Spinal cord (tissue), 9 donors: ENCODE measurements at regions not wholly inside any gene's neighbourhood (a gene's known extent, or its start where the extent isn't known, plus 50 kb on each side); places are given as distances from the start of the nearest gene placed in this dataset.
A peak's percentile ranks its signal among the peaks of the same experiment; 100 is the strongest.
"Not testable (repeated sequence)": the region's sequence is repeated elsewhere in the genome, so short reads cannot be mapped to it uniquely, and the experiment has no call there.

ENCODE experiments used
- DNase-seq, 6 donors: peaks; one replicate each; pipeline versions ENCODE4 v3.0.0 to v3.0.0-alpha.2; 2013 to 2015; ENCODE audit warnings: low spot score in 6 of 6, low read depth in 4 of 6
- H3K27ac ChIP-seq: one replicate; pipeline ENCODE4 v1.5.1; 2013; ENCODE audit warnings: low read depth, low read length, control low read depth
- H3K27me3 ChIP-seq: one replicate; pipeline ENCODE4 v1.6.1; 2013; ENCODE audit warnings: low read length; ENCODE audit not compliant: control insufficient read depth, insufficient read depth
- H3K36me3 ChIP-seq: one replicate; pipeline ENCODE4 v1.6.1; 2013; ENCODE audit warnings: low read length; ENCODE audit not compliant: control insufficient read depth, insufficient read depth
- H3K4me1 ChIP-seq: one replicate; pipeline ENCODE4 v1.6.1; 2013; ENCODE audit warnings: low read length; ENCODE audit not compliant: control insufficient read depth, insufficient read depth
- H3K4me3 ChIP-seq: one replicate; pipeline ENCODE4 v1.5.1; 2013; ENCODE audit warnings: low read depth, low read length, control low read depth
- H3K9me3 ChIP-seq: one replicate; pipeline ENCODE4 v1.6.1; 2013; ENCODE audit warnings: low read length; ENCODE audit not compliant: control insufficient read depth, insufficient read depth
- WGBS: methylation state at CpG from one replicate; pipeline ENCODE4 v1.1.5; 2013; ENCODE audit warnings: missing lambda C conversion rate; ENCODE audit not compliant: insufficient coverage; 5-methylcytosine and 5-hydroxymethylcytosine counted together
- donor health status: healthy.

DNA sequence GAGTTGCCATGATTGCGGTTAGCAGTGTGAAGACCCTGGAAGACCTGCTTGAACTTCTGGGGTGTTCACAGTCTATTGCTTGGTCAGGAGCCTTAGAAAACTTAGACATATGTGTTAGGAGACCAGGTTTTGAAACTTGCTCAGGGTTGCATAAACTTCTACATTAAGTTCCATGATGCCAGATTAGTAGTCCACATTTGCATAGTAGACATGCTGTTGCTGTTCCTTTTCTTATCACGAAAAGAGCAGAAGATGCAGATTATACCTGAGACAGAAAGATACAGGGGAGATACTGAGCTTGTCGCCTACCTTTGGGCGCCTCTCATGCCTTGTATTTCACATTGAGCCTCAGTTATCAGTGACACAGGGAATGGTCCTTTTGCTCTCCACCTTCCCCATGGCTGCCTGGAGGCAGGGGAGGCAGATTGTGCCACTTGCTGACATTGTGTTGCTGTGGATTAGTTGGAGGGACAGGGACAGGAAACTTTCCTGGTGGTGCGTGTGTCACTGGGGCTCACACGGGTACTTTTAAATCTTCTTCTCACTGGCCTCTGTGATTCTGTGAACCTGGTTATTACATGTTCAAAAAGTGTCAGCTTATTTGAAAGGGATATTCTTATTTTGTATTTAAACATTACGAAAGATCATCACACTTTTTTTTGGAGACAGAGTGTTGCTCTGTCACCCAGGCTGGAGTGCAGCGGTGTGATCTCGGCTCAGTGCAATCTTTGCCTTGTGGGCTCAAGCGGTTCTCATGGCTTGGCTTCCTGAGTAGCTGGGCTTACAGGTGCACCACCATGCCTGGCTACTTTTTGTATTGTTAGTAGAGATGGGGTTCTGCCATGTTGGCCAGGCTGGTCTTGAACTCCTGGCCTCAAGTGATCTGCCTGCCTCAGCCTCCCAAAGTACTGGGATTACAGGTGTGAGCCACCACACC, 82.0 kb downstream of the SRGAP2 start:
- H3K4me1 ChIP-seq, H3K27me3 ChIP-seq, H3K9me3 ChIP-seq, DNase-seq, H3K27ac ChIP-seq, H3K36me3 ChIP-seq, H3K4me3 ChIP-seq: not testable (repeated sequence)
- WGBS: 93% methylated on average over 3 of the region's 10 CpGs

DNA sequence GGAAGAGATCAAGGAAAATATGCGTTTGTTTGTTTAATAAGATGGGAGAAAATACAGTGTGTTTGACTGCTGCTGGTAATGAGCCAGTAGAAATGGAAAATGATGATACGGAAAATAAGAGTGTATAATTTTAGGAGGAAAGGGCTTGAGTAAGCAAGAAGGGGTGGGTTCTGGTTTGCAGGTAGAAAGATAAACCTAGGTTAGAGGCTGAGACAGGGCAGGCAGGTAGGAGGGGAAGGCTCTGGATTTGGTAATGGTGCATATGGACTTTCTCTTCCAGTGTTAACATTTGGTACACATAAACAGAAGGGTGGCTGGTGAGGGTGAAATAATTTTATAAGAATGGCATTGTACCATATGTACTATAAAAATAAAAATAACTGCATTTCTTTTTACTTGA, 84.4 kb downstream of the SRGAP2 start:
- H3K27ac ChIP-seq, H3K27me3 ChIP-seq, H3K9me3 ChIP-seq, H3K36me3 ChIP-seq, H3K4me3 ChIP-seq, H3K4me1 ChIP-seq, DNase-seq: not testable (repeated sequence)
- WGBS: no CpG with 5 or more reads among the region's 2 CpGs

DNA sequence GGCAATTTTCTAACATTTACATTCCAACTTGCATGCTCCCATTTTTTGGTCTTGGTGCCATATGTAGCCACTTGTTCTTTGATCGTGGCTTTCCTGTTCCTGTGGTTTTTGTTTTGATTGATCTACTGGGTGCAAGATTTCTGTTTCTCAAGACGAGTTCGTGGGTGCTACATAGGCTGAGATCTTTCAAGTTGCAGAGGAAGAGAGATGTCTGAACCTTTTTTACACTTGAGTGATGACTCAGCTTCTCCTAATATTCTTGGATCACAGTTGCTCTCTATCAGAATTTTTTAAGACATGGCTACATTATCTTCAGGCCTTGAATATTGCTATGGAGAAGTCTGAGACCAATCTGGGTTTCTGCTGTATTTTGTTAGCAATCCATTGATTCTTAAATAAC, 85.1 kb downstream of the SRGAP2 start:
- not testable (repeated sequence) for H3K4me3 ChIP-seq, DNase-seq, H3K27ac ChIP-seq, H3K27me3 ChIP-seq, H3K36me3 ChIP-seq, H3K4me1 ChIP-seq, H3K9me3 ChIP-seq
- no CpG with 5 or more reads among the region's 3 CpGs for WGBS

DNA sequence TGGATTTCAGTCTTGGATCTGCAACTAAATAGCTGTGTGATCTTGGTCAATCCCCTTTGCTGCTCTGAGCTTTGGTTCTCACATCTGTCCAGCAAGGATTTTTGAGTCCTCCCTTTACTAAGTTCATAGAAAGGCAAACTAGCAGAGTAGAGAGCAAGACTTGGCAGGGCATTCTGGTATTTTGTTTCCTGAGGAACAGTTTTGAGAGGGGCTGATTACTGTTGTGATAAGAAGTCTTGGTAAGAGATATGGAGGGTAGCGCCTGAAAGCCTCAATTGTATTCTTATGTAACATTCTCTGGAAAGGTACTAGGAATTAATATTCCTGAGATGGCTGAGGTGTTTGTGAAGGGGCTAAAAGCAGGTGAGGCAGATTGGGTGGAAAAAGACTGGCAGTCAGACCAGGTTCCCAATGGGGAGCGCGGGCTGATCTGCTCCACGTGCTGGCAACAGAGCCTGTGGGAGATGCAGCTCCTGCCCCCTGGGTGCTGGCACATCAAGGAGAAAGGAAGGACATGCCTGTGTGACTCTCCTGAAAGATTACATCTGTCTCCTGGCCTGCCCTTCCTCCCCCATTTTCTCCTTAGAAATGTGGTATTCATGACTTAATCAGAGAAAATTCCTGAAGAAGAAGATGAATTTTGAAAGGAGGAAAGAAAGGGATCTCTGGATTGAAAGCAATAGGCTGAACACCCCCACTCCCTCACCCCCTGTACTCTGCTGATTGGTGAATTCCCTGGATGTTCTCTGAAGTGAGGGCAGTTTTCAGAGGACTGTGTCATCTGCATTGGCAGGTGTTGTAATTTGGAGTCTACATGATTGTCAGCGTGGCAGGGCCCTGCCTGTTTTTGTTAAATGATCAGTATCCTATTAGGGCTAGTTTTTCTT, 94.0 kb downstream of the SRGAP2 start:
- not testable (repeated sequence) for H3K36me3 ChIP-seq, DNase-seq, H3K4me3 ChIP-seq, H3K27me3 ChIP-seq, H3K27ac ChIP-seq, H3K4me1 ChIP-seq, H3K9me3 ChIP-seq
- no CpG with 5 or more reads among the region's 5 CpGs for WGBS

DNA sequence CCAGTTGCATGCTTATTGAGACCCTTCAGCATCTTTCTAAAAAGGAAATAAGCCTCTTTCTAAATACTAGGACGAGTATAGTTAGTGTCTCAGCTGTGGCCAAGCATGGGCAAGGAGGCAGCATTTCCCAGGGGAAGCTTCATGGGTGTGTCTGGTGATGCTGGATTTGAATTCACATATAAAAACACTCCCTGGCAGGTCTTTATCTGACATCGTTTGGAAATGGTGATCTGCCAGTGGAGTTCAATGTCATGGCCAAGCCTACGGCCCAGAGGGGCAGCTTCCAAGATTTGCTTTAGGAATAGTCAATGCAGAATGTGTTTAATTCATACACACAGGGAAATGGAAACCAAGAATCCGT, 94.7 kb downstream of the SRGAP2 start:
- DNase-seq, H3K4me3 ChIP-seq, H3K36me3 ChIP-seq, H3K9me3 ChIP-seq, H3K4me1 ChIP-seq, H3K27me3 ChIP-seq, H3K27ac ChIP-seq: not testable (repeated sequence)
- no CpG with 5 or more reads among the region's 4 CpGs for WGBS

- H3K4me1 ChIP-seq, H3K4me3 ChIP-seq, DNase-seq, H3K9me3 ChIP-seq, H3K36me3 ChIP-seq, H3K27me3 ChIP-seq, H3K27ac ChIP-seq: not testable (repeated sequence)
- no CpG with 5 or more reads among the region's 5 CpGs for WGBS
Measured at GRCh38 chr1:206299181-206299791, 95.9 kb downstream of the SRGAP2 start.

GRCh38 chr1:206299942-206300341, 96.6 kb downstream of the SRGAP2 start:
- not testable (repeated sequence) for H3K27ac ChIP-seq, H3K36me3 ChIP-seq, H3K9me3 ChIP-seq, DNase-seq, H3K4me1 ChIP-seq, H3K27me3 ChIP-seq, H3K4me3 ChIP-seq
- no CpG with 5 or more reads among the region's 2 CpGs for WGBS

DNA sequence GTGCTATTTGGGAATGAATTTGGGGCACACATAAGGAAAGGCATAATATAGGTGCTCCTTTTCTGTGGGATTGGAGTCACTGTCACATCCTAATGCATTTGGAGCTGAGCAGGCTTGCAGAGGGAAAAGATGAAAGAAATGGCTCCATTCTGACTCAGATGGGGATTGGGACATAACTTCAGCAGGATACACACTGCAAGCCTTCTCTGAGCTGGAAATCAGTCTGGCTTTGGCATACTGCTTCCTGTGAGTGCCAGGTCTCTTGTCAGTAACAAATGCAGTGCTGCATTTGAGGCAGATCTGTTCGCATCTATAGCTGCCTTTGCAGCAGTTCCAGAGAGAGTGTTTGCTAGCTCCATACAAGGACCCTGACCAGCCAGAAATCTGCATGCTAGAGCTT, 98.7 kb downstream of the SRGAP2 start:
- not testable (repeated sequence) for H3K27ac ChIP-seq, H3K36me3 ChIP-seq, H3K9me3 ChIP-seq, H3K27me3 ChIP-seq, H3K4me1 ChIP-seq, H3K4me3 ChIP-seq
- no CpG with 5 or more reads among the region's 1 CpG for WGBS
- DNase-seq: peak in 1 of 6 donors; percentile 52

GRCh38 chr1:206307442-206307841, 104.1 kb downstream of the SRGAP2 start:
- not testable (repeated sequence) for H3K4me1 ChIP-seq, H3K27ac ChIP-seq, H3K36me3 ChIP-seq, DNase-seq, H3K4me3 ChIP-seq, H3K27me3 ChIP-seq, H3K9me3 ChIP-seq
- no CpG with 5 or more reads among the region's 31 CpGs for WGBS
